Activated CD4-positive, CD25-positive, alpha-beta regulatory T cell (primary cell): ENCODE measurements at regions not wholly inside any gene's neighbourhood (a gene's known extent, or its start where the extent isn't known, plus 50 kb on each side); places are given as distances from the start of the nearest gene placed in this dataset.
"Not testable (repeated sequence)": the region's sequence is repeated elsewhere in the genome, so short reads cannot be mapped to it uniquely, and the experiment has no call there.

Source experiments
- DNase-seq, 4 experiments: peaks; one replicate each; lab custom pipeline; 2025; lab: John Stamatoyannopoulos, UW

- not testable (repeated sequence) for DNase-seq
Measured at GRCh38 chr7:113600428-113600827, 318.4 kb downstream of the PPP1R3A start.

GRCh38 chr7:113593455-113593854, 325.4 kb downstream of the PPP1R3A start:
- DNase-seq = not testable (repeated sequence)

GRCh38 chr7:113592924-113593323, 325.9 kb downstream of the PPP1R3A start:
- DNase-seq = not testable (repeated sequence)

- DNase-seq = no peak
Measured at GRCh38 chr7:113582471-113582870, 336.3 kb downstream of the PPP1R3A start.

- not testable (repeated sequence) for DNase-seq
Measured at GRCh38 chr7:113563257-113563656, 355.6 kb downstream of the PPP1R3A start.

- DNase-seq = no peak
Measured at GRCh38 chr7:113562801-113563200, 356.0 kb downstream of the PPP1R3A start.

- no peak for DNase-seq
Measured at GRCh38 chr7:113562242-113562641, 356.6 kb downstream of the PPP1R3A start.

GRCh38 chr7:113561446-113561845, 357.4 kb downstream of the PPP1R3A start:
- DNase-seq = no peak

DNA sequence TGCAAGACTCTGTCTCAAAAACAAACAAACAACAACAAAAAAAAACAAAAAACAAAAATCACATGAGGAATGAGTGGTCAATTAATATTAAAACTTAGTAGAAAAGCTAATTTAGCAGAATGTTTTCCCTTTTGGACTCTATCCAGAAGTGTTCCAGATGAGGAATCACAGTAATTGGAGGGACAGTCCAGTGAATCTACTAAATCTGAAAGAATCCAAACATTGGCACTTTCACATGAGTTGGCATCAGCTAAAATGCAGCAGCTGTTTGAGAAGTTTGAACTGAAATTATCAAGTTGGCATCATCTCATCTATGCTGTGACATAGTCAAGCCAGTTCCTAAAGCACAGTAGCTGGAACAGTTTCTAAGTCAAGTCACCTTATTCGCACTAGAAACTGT, 367.8 kb downstream of the PPP1R3A start:
- DNase-seq = no peak

DNA sequence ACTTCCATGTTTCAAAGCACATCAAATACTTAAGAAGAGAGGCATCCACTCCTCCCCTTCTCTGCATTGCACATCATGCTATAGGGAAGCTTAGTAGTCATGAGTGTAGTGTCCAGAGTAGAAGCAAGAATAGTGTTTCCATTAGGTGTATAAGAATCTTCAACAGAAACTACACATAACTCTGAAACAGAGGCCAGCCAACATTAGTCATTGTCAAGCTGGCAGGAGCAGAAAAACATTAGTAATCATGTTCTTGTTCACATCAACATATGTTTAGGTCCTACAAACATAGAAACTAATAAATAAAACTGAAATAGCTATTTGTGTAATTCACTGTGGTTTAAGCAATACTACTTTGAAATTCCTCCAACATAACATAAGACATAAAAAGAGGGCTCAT, 370.2 kb downstream of the PPP1R3A start:
- no peak for DNase-seq

DNA sequence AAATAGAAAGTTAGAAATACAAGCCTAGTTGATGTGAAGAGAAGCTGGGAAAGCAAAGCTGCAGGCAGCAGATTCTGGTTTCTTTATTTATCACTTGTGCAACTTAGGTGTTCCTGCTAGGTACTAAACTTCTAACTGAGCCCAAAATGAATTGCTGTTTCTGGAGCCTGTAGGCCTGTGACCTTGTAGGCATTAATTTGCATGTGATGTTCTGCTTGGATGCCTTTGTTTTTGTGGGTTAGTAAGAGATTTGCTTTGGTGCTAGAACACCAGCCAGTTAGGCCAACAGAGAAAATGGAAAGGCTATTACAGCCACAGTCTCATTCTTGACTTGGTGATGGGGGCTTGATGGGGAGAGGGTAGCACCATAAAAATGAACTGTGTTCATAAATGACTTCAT, 370.7 kb downstream of the PPP1R3A start:
- DNase-seq = no peak

GRCh38 chr7:113521468-113521867, 397.3 kb downstream of the PPP1R3A start:
- DNase-seq = no peak

DNA sequence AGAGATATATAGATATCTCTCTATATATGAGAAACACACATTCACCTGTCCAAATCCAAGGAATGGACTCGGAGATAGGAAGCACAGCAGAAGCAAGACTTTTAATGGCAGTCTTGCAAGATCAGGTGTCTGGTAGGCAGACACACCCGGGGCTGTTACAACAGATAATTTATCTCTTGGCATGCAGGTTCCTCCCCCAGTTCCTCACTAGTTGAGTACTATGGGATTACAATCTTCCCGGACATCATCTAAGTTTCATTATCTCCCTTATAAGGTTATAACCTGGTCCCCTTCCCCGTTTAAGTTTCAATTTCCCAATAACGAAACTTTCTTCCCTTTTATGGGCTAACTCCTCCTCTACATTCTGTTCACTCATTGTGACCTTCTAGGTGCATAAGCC, 399.3 kb downstream of the PPP1R3A start:
- no peak for DNase-seq

DNA sequence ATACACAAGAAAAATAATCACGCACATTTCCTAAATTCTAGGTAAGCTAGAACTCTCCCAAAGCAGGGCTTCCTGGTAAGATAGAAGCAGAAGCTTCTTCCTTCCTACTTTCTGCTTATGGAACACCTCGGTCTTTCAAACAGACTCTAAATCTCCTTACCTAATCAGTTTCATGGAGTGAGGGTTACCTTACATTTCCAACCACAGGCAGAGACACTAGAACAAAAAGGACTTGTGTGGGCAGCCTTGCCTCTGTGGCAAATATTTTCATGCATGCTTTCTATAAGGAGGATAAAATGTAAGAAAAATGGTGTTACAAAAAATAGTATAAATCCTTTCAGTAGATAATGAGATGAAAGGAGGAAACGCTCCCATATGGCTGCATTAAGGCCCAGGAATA, 386.3 kb upstream of the SMIM30 start:
- no peak for DNase-seq

DNA sequence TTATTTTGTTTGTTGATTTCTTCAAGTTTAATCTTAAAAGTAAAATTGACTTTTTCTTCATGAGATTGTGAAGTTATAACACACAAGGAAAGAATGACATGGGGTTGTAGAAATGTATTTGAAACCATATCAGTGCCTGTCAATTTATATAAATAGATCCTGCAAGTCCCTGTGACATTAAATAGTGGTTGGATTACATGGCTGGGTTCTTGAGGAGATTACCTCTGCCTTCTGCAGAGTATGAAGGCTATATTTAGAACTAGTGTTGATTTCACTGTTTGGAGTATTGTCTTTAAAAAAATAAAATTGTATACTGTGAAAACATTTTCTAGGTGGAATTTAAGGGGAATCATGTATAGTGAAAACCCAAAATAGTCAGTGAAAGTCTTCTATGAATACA, 385.8 kb upstream of the SMIM30 start:
- no peak for DNase-seq

- DNase-seq = not testable (repeated sequence)
Measured at GRCh38 chr7:113496586-113496985, 378.2 kb upstream of the SMIM30 start.

- DNase-seq = not testable (repeated sequence)
Measured at GRCh38 chr7:113494797-113495566, 376.6 kb upstream of the SMIM30 start.

DNA sequence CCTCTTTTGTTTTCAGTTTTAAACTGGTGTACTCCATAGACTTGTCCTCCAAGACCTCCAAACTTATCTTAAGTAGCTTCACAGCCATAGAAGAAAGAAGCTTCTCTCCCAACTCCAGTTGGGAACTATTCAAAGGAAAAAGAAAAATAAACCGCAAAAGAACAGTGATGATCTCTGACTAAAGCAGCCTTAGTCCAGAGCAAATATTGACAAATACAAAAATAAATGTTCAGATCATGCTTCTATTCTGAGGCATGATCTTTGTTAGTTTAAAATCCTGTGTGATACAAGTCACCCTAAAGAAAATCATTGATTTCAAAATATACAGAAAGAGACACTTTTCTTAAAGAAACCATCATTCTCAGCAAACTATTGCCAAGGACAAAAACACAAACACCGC, 373.0 kb upstream of the SMIM30 start:
- no peak for DNase-seq

GRCh38 chr7:113487925-113488731, 369.8 kb upstream of the SMIM30 start:
- no peak for DNase-seq

DNA sequence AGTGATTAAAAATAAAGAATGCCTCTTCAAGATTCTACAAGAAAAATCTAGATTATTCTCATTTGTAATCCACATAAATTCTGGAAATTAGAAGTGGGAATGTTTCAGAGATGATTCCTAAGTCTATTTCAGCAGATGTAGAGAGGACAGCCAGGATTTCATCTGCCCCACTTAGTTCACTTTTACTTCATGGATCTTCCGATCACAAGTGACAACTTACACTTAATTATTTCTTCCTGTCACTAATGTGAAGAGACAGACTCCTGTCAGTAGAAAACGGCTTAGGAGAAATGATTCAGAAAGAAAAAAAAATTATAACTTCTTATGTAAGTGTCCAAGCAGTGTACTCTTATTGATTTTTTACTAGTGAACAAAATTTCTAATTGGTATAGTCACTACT, 368.2 kb upstream of the SMIM30 start:
- DNase-seq = no peak

DNA sequence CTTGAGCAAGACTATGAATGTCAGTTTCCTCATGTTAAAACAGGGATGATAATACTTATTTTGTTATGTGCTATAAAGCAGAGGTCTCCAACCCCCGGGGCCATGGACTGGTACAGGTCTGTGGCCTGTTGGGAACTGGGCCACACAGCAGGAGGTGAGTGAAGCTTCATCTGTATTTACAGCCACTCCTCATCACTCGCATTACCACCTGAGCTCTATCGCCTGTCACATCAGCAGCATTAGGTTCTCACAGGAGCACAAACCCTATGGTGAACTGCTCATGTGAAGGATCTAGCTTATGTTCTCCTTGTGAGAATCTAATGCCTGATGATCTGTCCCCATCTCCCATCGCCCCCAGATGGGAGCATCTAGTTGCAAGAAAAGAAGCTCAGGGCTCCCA, 365.3 kb upstream of the SMIM30 start:
- no peak for DNase-seq

GRCh38 chr7:113480537-113480936, 362.2 kb upstream of the SMIM30 start:
- DNase-seq = no peak

- DNase-seq = no peak
Measured at GRCh38 chr7:113464096-113464855, 345.9 kb upstream of the SMIM30 start.
